Heart right ventricle (tissue), 16 donors: ENCODE measurements at regions not wholly inside any gene's neighbourhood (a gene's known extent, or its start where the extent isn't known, plus 50 kb on each side); places are given as distances from the start of the nearest gene placed in this dataset.
"Not testable (repeated sequence)": the region's sequence is repeated elsewhere in the genome, so short reads cannot be mapped to it uniquely, and the experiment has no call there.

ENCODE experiments used
- ATAC-seq, 8 donors: fragments of 200-7000 bp; cut with Tn5 transposase; one replicate each; pipeline ENCODE4 v1.9.1; 2020; ENCODE audit warnings: mild to moderate bottlenecking in 8 of 8, moderate library complexity in 8 of 8, moderate number of reproducible peaks in 1 of 8
- DNase-seq, 2 donors: peaks; one replicate each; pipeline ENCODE4 v3.0.0-alpha.2; 2020
- H3K27ac ChIP-seq, 10 donors: fragments of 200-600 bp; sonication (generic) in 2 of 10; one replicate each; pipeline versions ENCODE4 v1.5.0 to v1.8.0; 2020 to 2022; ENCODE audit warnings: mild to moderate bottlenecking in 3 of 10
- H3K27me3 ChIP-seq, 7 donors: fragments of 200-600 bp; one replicate each; pipeline ENCODE4 v1.8.0; 2021 to 2022; ENCODE audit warnings: mild to moderate bottlenecking in 2 of 7
- H3K36me3 ChIP-seq, 9 donors: fragments of 200-600 bp; sonication (generic) in 1 of 9; one replicate each; pipeline versions ENCODE4 v1.5.0 to v1.8.0; 2020 to 2022; ENCODE audit warnings: mild to moderate bottlenecking in 2 of 9
- H3K4me1 ChIP-seq, 9 donors: fragments of 200-600 bp; sonication (generic) in 1 of 9; one replicate each; pipeline versions ENCODE4 v1.5.0 to v1.8.0; 2020 to 2022; ENCODE audit warnings: mild to moderate bottlenecking in 4 of 9
- H3K4me3 ChIP-seq, 10 donors: fragments of 200-600 bp; sonication (generic) in 2 of 10; one replicate each; pipeline versions ENCODE4 v1.5.0 to v1.8.0; 2020 to 2022; ENCODE audit warnings: mild to moderate bottlenecking in 7 of 10, moderate library complexity in 2 of 10
- H3K9me3 ChIP-seq, 11 donors: fragments of 200-600 bp in 10 of 11; sonication (generic) in 2 of 11; one replicate each; pipeline versions ENCODE4 v1.5.0 to v1.8.0; 2013 to 2022; ENCODE audit warnings: mild to moderate bottlenecking in 2 of 11, control low read depth in 1 of 11, moderate library complexity in 1 of 11
- WGBS, 2 donors: extraction: QIAGEN DNeasy Blood & Tissue Kit; methylation state at CpG; one replicate each; pipeline ENCODE4 v1.1.7; 2013; ENCODE audit warnings: inconsistent platforms in 1 of 2; 5-methylcytosine and 5-hydroxymethylcytosine counted together
- intact Hi-C, 10 donors: fragments of 100-400 bp; cut with DNase I; formaldehyde crosslinking; loops; one replicate each; pipeline versions ENCODE4 v1.11.1 to v1.14.2; 2022
- TF ChIP-seq, protein P1 (sequence below), 9 donors: fragments of 200-600 bp; sonication (generic) in 2 of 9; IDR thresholded peaks; one replicate each; pipeline versions ENCODE4 v1.5.0 to v1.8.0; 2021 to 2022; ENCODE audit warnings: antibody characterized with exemption in 9 of 9, mild to moderate bottlenecking in 5 of 9, moderate library complexity in 1 of 9
- donor health status: Arrhythmogenic right ventricular cardiomyopathy.
- donor health status: ischemic (EF 13 %, LVEDD 7.1; RV severe dilation, severe dysfunction).
- donor health status: healthy with polysubstance abuse.
- donor health status: DM: no; HTN: yes; CAD: no.
- donor health status: DM: no; HTN: no; CAD: no.
- donor health status: ischemic (EF 25% LVEDD 6.9; RV normal size, moderate dysfunction).
- donor health status: ischemic (EF 25% LVEDD 5.7; RV mildly dilated, moderate dysfunction).
- donor health status: healthy.
- donor health status: DM: yes; HTN: yes; CAD: no.
- donor health status: Ischemic cardiomyopathy.
- donor health status: ischemic (EF 35%, LVEDD 5.7; RV mildly dilated, moderate dysfunction).
- donor health status: nonischemic (EF 11% LVEDD 7.7; RV severe dilation, severe dysfunction).
- donor health status: DM: yes; HTN: yes; CAD: no.
- donor health status: PGD.
- donor health status: ischemic (EF 29% LVEDD 5.4; RV normal size, mild dysfunction).
- donor health status: nonischemic (EF 23%, LVEDD 6.1; RV moderate dilation, normal function).

DNA sequence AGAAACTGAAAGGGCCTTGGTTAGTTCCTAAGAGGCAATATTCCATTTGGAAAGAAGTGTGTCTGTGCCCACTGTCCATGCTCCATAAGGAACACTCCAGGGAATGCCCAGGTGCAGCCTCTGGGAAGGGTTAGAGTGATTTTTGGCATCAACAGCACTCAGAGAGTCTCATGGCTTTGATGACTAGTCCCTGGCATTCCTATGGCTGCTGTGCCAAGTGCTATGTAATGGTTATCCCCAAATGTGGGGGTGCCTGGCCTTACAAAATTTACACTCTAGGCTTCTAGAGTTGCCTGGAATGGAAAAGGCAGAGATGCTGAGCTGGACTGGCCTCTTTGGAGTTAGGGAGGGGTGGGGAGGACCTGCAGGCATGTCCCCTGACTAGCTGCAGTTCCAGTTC is 75.0 kb upstream of the BCAR3 start:
- intact Hi-C loops, result no loop called here
- H3K4me1 ChIP-seq, result peaks cover 0 to 36% (median 14%) of the 10 kb centered on the region in 9 donors
- TF ChIP-seq, protein P1, sequence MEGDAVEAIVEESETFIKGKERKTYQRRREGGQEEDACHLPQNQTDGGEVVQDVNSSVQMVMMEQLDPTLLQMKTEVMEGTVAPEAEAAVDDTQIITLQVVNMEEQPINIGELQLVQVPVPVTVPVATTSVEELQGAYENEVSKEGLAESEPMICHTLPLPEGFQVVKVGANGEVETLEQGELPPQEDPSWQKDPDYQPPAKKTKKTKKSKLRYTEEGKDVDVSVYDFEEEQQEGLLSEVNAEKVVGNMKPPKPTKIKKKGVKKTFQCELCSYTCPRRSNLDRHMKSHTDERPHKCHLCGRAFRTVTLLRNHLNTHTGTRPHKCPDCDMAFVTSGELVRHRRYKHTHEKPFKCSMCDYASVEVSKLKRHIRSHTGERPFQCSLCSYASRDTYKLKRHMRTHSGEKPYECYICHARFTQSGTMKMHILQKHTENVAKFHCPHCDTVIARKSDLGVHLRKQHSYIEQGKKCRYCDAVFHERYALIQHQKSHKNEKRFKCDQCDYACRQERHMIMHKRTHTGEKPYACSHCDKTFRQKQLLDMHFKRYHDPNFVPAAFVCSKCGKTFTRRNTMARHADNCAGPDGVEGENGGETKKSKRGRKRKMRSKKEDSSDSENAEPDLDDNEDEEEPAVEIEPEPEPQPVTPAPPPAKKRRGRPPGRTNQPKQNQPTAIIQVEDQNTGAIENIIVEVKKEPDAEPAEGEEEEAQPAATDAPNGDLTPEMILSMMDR (IDR thresholded peaks at IDR 0.05), result no peak
- DNase-seq, result no peak
- H3K36me3 ChIP-seq, result no peaks in the 10 kb centered on the region
- no peak for ATAC-seq
- H3K27me3 ChIP-seq, result peaks cover 0 to 7% (median 0%) of the 10 kb centered on the region in 7 donors
- H3K27ac ChIP-seq, result no peak overlapping the region
- no peak overlapping the region for H3K4me3 ChIP-seq
- no peaks in the 10 kb centered on the region for H3K9me3 ChIP-seq

DNA sequence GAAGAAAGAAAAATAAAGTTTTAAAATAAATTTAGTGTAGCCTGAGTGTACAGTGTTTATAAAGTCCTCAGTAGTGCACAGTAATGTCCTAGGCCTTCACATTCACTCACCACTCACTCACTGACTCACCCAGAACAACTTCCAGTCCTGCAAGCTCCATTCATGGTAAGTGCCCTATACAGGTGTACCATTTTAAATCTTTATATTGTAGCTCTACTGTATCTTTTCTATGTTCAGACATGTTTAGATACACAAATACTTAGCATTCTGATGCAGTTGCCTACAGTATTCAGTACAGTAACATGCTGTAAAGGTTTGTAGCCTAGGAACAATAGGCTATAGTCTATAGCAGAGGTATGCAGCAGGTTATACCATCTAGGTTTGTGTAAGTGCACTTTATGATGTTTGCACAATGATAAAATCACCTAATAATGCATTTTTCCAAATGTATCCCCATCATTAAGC is 73.6 kb upstream of the BCAR3 start:
- DNase-seq, intact Hi-C loops, H3K27ac ChIP-seq, ATAC-seq, H3K9me3 ChIP-seq, H3K36me3 ChIP-seq, H3K27me3 ChIP-seq, H3K4me3 ChIP-seq: not testable (repeated sequence)
- peaks cover 4 to 50% (median 28%) of the 10 kb centered on the region in 9 donors for H3K4me1 ChIP-seq

DNA sequence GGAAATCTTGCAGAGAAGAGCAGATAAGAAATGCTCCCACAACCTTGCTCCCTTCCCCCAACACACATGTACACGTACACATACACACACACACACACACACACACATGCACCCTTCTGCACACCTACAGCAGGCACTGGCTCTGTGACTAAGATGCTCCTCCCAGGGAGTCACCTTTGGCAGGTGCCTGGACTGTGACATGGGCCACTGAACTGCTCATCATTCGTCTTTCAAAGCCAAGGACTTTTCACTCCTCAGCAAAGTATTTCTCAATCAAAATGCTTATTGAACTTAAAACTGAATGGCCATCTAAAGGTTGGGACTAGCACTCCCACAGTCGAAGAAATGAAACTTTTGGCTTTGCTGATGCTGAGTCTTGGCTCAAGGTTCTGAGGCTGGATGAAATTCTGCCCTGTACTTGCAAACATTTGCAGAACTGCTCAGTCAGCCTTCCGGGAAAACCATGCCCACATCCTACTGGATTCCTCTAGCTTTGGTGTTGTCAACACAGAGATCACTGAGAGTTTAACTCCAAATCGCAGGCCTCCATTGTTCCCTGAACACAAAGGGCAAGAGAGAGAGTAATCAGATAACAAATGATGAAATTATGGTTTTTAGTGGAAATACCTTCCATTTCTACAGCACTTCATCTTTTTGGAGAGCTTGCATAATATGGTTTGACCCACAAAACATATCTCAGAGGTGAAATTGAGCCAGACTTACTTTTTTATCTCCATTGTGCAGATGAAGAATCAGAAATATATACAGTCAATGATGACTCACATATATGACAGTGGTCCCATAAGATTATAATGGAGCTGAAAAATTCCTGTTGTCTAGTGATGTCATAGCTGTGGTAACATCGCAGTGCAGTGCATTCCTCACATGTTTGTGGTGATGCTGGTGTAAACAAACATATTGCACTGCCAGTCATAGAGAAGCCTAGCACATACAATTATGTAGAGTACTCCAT is 72.4 kb upstream of the BCAR3 start:
- Histone ChIP-seq H3K36me3 (no peaks in the 10 kb centered on the region), H3K27me3 (peaks cover 0 to 5% (median 0%) of the 10 kb centered on the region in 7 donors), H3K27ac (peak overlapping the region in 1 of 10 donors; percentile 23), H3K4me1 (peaks cover 4 to 56% (median 34%) of the 10 kb centered on the region in 9 donors), H3K4me3 (no peak overlapping the region), H3K9me3 (no peaks in the 10 kb centered on the region)
- intact Hi-C loops, result loop anchor here in 2 of 10 donors (5.0 kb wide), 1 partner anchor 47 kb away; no protein-coding TSS in a partner anchor
- TF ChIP-seq, protein P1 (IDR thresholded peaks at IDR 0.05), result no peak
- DNase-seq (no peak), ATAC-seq (no peak)
- WGBS, 2 donors, result 63 to 65% methylated on average over 6 of the region's 6 CpGs

DNA sequence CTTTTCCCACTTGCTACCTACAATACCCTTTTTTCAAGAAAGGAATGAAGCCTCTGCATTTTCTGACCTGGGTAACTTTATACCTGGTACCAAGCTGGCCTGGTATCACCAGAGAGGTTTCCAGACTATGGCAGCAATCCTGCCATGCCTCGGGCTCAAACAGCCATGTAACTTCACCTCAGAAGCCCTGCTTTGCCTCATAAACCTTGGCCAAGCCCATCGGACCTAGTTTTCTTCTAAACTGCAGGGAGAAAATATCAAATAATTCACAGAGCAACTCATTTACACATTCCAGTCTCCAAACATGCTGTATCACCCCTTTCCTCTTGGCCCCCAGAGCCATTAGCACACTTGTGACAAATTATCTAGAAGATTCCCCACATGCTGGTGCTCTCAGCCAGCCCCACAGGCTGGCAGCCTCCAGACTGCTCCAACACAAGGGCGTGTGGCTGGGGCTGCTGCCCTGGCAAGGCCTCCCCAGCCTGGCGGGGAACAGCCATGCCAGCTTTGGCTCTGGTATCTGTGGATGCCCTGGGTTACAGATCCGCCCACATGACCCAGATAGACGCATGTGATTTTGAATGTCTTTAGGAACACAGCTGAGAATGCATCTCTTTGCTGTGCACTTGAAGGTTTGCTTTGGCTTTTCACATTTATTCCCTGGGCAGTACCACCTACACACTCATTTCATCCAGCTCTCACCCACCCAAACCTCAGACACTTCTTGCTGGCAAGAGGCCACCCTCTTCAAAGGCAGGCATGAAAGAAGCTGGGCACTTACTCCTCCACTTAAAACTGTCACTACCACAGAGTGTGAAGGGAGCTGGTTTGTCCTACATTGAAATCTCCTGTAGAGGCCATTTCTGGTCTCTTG is 70.0 kb upstream of the BCAR3 start:
- Histone ChIP-seq H3K27ac (peak overlapping the region in 8 of 10 donors; percentile 12 to 67 (median 48)), H3K4me3 (no peak overlapping the region), H3K36me3 (no peaks in the 10 kb centered on the region), H3K27me3 (peaks cover 0 to 11% (median 0%) of the 10 kb centered on the region in 7 donors), H3K4me1 (peaks cover 4 to 44% (median 34%) of the 10 kb centered on the region in 9 donors), H3K9me3 (peaks cover 0 to 9% (median 2%) of the 10 kb centered on the region in 11 donors)
- intact Hi-C loops, result loop anchor here in 2 of 10 donors (5.0 kb wide), 1 partner anchor 44 kb away; no protein-coding TSS in a partner anchor
- DNase-seq, result peak; percentile 68 to 70
- 53 to 67% methylated on average over 6 of the region's 6 CpGs for WGBS, 2 donors
- ATAC-seq, result peak; percentile 92 to 98 (median 96)
- TF ChIP-seq, protein P1 (IDR thresholded peaks at IDR 0.05), result no peak
